GM12878 (cell line): ENCODE measurements at regions not wholly inside any gene's neighbourhood (a gene's known extent, or its start where the extent isn't known, plus 50 kb on each side); places are given as distances from the start of the nearest gene placed in this dataset.

Experiments used
- ATAC-seq: fragments of 200-7000 bp; cut with Tn5 transposase; 3 replicates; pipeline ENCODE4 v1.9.1; 2020; ENCODE audit warnings: mild to moderate bottlenecking, moderate library complexity
- BruUV-seq: library from RNA; stranded (reverse); fragments of 400-500 nt; replicated peaks from 2 replicates; lab custom pipeline; 2021; lab: Mats Ljungman, UMichigan
- CTCF ChIA-PET: fragments of 300-600 bp; sonication (Branson Sonifier 250); formaldehyde crosslinking; extraction: SDS; loops from one replicate; lab custom pipeline; 2021; ENCODE audit warnings: inconsistent platforms; lab: Yijun Ruan, JAX
- POLR2A ChIA-PET: fragments of 350-600 bp; formaldehyde crosslinking; extraction: SDS; loops from one replicate; lab custom pipeline; 2021; ENCODE audit warnings: inconsistent platforms; lab: Charles Lee
- RAD21 ChIA-PET: fragments of 300-600 bp; sonication (Branson Sonifier 250); formaldehyde crosslinking; loops from one replicate; lab custom pipeline; 2023; ENCODE audit warnings: antibody characterized with exemption; ENCODE audit not compliant: unreplicated experiment; lab: Charles Lee
- SMC1A ChIA-PET: fragments of 300-600 bp; sonication (Branson Sonifier 250); formaldehyde crosslinking; loops from one replicate; lab custom pipeline; 2023; ENCODE audit not compliant: unreplicated experiment, uncharacterized antibody; lab: Charles Lee
- DNase-seq: peaks from one replicate; pipeline ENCODE4 v3.0.0-alpha.2; 2011; ENCODE audit warnings: low read depth, low spot score
- FAIRE-seq: peaks from 3 replicates; lab custom pipeline; 2011; peaks lifted over from hg19 to GRCh38; lab: Jason Lieb, UNC
- H2AFZ ChIP-seq: 2 replicates; pipeline ENCODE4 v1.6.0; 2011; ENCODE audit warnings: low read depth, low read length, control low read depth; ENCODE audit not compliant: control insufficient read depth
- H3K27ac ChIP-seq: 2 replicates; pipeline ENCODE4 v1.5.1; 2011; ENCODE audit warnings: control low read depth; ENCODE audit not compliant: control insufficient read depth, insufficient read depth
- H3K27me3 ChIP-seq, 2 experiments: replicated peaks in 1 of 2; 2 replicates each; pipeline versions ENCODE4 v1.6.0 to v1.6.1; 2011; ENCODE audit warnings: low read length in 1 of 2; ENCODE audit not compliant: control insufficient read depth in 2 of 2, insufficient read depth in 2 of 2
- H3K36me3 ChIP-seq, 2 experiments: 2 replicates each; pipeline ENCODE4 v1.5.1; 2011; ENCODE audit warnings: low read length in 1 of 2; ENCODE audit not compliant: control insufficient read depth in 2 of 2, insufficient read depth in 2 of 2
- H3K4me1 ChIP-seq: 2 replicates; pipeline ENCODE4 v1.6.1; 2011; ENCODE audit warnings: mild to moderate bottlenecking, low read length, moderate library complexity, mixed read lengths; ENCODE audit not compliant: control insufficient read depth, insufficient read depth
- H3K4me2 ChIP-seq: 2 replicates; pipeline ENCODE4 v1.6.0; 2011; ENCODE audit warnings: control low read depth; ENCODE audit not compliant: control insufficient read depth, insufficient read depth
- H3K4me3 ChIP-seq: fragments of 200-600 bp; sonication (generic); 2 replicates; pipeline ENCODE4 v1.5.1; 2016
- H3K79me2 ChIP-seq: 2 replicates; pipeline ENCODE4 v1.6.0; 2011; ENCODE audit warnings: low read length; ENCODE audit not compliant: control insufficient read depth, insufficient read depth
- H3K9ac ChIP-seq: 2 replicates; pipeline ENCODE4 v1.8.0; 2011; ENCODE audit warnings: low read length, control low read depth, mixed read lengths; ENCODE audit not compliant: control insufficient read depth, insufficient read depth
- H3K9me3 ChIP-seq: replicated peaks from 3 replicates; pipeline ENCODE4 v1.5.1; 2011; ENCODE audit warnings: mild to moderate bottlenecking, low read length; ENCODE audit not compliant: control insufficient read depth, insufficient read depth
- H4K20me1 ChIP-seq: 2 replicates; pipeline ENCODE4 v1.6.0; 2011; ENCODE audit not compliant: control insufficient read depth, insufficient read depth
- DPF2 ChIP-seq: fragments of 450-650 bp; IDR thresholded peaks from 2 replicates; pipeline ENCODE4 v1.6.1; 2017; ENCODE audit warnings: mild to moderate bottlenecking
- EED ChIP-seq: sonication (generic); IDR thresholded peaks from 2 replicates; pipeline ENCODE4 v1.6.1; 2016; ENCODE audit warnings: antibody characterized with exemption, low read depth
- RAD21 ChIP-seq: IDR thresholded peaks from 2 replicates; pipeline ENCODE4 v1.6.1; 2011; ENCODE audit warnings: mild to moderate bottlenecking, low read depth, low read length, moderate library complexity; ENCODE audit not compliant: insufficient read depth
- RUNX3 ChIP-seq: IDR thresholded peaks from 2 replicates; pipeline ENCODE4 v1.6.1; 2012; ENCODE audit warnings: low read length, inconsistent platforms
- SIX5 ChIP-seq: IDR thresholded peaks from 2 replicates; pipeline ENCODE4 v1.6.1; 2011; ENCODE audit warnings: mild to moderate bottlenecking, low read depth, low read length, moderate library complexity; ENCODE audit not compliant: severe bottlenecking
- SMAD5 ChIP-seq: IDR thresholded peaks from 2 replicates; pipeline ENCODE4 v1.6.1; 2016; ENCODE audit warnings: antibody characterized with exemption, low read depth
- ZBED1 ChIP-seq: IDR thresholded peaks from 2 replicates; pipeline ENCODE4 v1.6.1; 2016; ENCODE audit warnings: borderline replicate concordance
- WGBS: methylation state at CpG from one replicate; pipeline ENCODE4 v1.1.6; 2016; ENCODE audit warnings: low lambda C conversion rate; ENCODE audit not compliant: insufficient replicate concordance, insufficient coverage; ENCODE audit errors: missing lambda C conversion rate; 5-methylcytosine and 5-hydroxymethylcytosine counted together
- in situ Hi-C: fragments of 300-500 bp; cut with MboI; formaldehyde crosslinking; loops from 9 replicates; pipeline ENCODE4 v1.14.3; 2018; ENCODE audit warnings: mixed read lengths
- intact Hi-C: fragments of 100-400 bp; cut with micrococcal nuclease; formaldehyde crosslinking; loops from one replicate; pipeline ENCODE4 v1.14.2; 2022; ENCODE audit not compliant: unreplicated experiment
- TF ChIP-seq, protein P1 (sequence below), 3 experiments: IDR thresholded peaks in 2 of 3; conservative IDR thresholded peaks in 1 of 3; 2 replicates each; pipeline ENCODE4 v1.5.1; 2011; ENCODE audit warnings: low read depth in 3 of 3, low read length in 3 of 3, mild to moderate bottlenecking in 3 of 3, control low read depth in 2 of 3, moderate library complexity in 2 of 3, inconsistent platforms in 1 of 3, mixed read lengths in 1 of 3; ENCODE audit not compliant: control insufficient read depth in 2 of 3, insufficient read depth in 1 of 3; ENCODE audit errors: extremely low read depth in 1 of 3
- TF ChIP-seq, protein P2 (sequence below): IDR thresholded peaks from 2 replicates; pipeline ENCODE4 v1.6.1; 2011; ENCODE audit warnings: borderline replicate concordance, low read depth, mild to moderate bottlenecking, moderate library complexity, mixed read lengths, low read length; ENCODE audit not compliant: insufficient read depth; ENCODE audit errors: extremely low read length
- TF ChIP-seq, protein P3 (sequence below): fragments of 450-650 bp; IDR thresholded peaks from 2 replicates; pipeline ENCODE4 v1.6.1; 2017; ENCODE audit warnings: mild to moderate bottlenecking, moderate library complexity

DNA sequence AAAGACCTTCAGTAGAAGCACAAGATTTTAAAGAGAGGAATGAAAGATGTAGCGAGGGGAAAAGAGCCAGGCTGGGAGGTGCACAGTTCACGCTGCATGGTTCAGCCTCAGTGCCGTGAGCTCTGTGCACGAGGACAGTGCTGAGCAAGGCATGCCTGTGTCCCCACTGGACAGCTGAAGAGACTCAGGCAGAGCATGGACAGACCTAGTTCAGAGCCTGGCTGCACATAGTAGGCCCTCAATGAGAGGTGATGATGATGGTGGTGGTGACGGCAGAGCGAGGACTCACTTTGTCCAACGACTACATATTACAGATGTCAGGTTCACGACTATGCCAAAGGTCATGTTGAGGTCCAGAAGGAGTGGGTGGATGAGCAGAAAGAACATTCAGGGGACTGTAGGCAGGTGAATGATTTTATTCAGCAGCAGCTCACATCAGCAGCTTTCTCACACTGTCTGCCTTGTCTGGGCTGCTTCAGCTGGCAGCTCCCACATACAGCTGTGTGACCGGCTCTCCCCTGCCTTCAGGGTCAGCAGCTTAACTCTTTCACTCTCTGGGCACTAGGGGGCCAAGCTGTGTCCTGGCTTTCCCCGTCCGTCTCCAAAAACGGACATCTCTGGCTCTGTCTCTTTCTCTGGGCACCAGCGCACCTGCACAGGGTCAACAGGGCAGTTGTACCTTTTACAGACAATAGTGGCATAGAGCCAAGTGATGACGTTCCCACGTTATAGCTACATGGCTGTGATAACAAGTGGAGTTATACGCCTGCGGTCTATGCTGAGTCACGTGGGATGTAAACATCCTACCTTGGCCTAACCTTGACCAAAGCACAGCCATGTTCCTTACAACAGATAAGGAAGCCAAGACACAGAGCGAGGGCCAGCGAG, 83.4 kb upstream of the KCNK12 start:
- RAD21 ChIA-PET = interaction anchor here (0.8 to 2.9 kb wide), 4 partner anchors 69 to 114 kb away, joined by 3 to 14 read pairs (median 3); no protein-coding TSS in a partner anchor
- H3K36me3 ChIP-seq = no peaks in the 10 kb centered on the region
- H3K79me2 ChIP-seq = no peaks in the 10 kb centered on the region
- H4K20me1 ChIP-seq = no peaks in the 10 kb centered on the region
- WGBS = 46% methylated on average over 20 of the region's 20 CpGs
- intact Hi-C loops (no loop called here), in situ Hi-C loops (no loop called here)
- H3K27ac ChIP-seq = no peak overlapping the region
- no peaks in the 10 kb centered on the region; a peak in 1 of 4 replicates for H3K27me3 ChIP-seq
- peaks cover 39% of the 10 kb centered on the region for H3K4me1 ChIP-seq
- no peak overlapping the region for H3K4me3 ChIP-seq
- TF ChIP-seq EED (peak; percentile 32; the same call in 1 of the 2 replicates), RUNX3 (peak; percentile 47), DPF2 (peak; percentile 77), ZBED1 (no peak), SIX5 (no peak), SMAD5 (no peak), RAD21 (peak; percentile 47; the same call in 1 of the 2 replicates)
- TF ChIP-seq, protein P1, sequence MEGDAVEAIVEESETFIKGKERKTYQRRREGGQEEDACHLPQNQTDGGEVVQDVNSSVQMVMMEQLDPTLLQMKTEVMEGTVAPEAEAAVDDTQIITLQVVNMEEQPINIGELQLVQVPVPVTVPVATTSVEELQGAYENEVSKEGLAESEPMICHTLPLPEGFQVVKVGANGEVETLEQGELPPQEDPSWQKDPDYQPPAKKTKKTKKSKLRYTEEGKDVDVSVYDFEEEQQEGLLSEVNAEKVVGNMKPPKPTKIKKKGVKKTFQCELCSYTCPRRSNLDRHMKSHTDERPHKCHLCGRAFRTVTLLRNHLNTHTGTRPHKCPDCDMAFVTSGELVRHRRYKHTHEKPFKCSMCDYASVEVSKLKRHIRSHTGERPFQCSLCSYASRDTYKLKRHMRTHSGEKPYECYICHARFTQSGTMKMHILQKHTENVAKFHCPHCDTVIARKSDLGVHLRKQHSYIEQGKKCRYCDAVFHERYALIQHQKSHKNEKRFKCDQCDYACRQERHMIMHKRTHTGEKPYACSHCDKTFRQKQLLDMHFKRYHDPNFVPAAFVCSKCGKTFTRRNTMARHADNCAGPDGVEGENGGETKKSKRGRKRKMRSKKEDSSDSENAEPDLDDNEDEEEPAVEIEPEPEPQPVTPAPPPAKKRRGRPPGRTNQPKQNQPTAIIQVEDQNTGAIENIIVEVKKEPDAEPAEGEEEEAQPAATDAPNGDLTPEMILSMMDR (IDR thresholded peaks at IDR 0.05 in 2 of 3, conservative IDR thresholded peaks at IDR 0.05 in 1 of 3; ENCODE audit: control insufficient read depth in 2 of 3, extremely low read depth in 1 of 3, insufficient read depth in 1 of 3, low read depth in 3 of 3, low read length in 3 of 3) = peak in 2 of 3 experiments; percentile 31 to 35; a peak in 3 of 6 replicates
- TF ChIP-seq, protein P2, sequence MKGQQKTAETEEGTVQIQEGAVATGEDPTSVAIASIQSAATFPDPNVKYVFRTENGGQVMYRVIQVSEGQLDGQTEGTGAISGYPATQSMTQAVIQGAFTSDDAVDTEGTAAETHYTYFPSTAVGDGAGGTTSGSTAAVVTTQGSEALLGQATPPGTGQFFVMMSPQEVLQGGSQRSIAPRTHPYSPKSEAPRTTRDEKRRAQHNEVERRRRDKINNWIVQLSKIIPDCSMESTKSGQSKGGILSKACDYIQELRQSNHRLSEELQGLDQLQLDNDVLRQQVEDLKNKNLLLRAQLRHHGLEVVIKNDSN = peak; percentile 20
- TF ChIP-seq, protein P3, sequence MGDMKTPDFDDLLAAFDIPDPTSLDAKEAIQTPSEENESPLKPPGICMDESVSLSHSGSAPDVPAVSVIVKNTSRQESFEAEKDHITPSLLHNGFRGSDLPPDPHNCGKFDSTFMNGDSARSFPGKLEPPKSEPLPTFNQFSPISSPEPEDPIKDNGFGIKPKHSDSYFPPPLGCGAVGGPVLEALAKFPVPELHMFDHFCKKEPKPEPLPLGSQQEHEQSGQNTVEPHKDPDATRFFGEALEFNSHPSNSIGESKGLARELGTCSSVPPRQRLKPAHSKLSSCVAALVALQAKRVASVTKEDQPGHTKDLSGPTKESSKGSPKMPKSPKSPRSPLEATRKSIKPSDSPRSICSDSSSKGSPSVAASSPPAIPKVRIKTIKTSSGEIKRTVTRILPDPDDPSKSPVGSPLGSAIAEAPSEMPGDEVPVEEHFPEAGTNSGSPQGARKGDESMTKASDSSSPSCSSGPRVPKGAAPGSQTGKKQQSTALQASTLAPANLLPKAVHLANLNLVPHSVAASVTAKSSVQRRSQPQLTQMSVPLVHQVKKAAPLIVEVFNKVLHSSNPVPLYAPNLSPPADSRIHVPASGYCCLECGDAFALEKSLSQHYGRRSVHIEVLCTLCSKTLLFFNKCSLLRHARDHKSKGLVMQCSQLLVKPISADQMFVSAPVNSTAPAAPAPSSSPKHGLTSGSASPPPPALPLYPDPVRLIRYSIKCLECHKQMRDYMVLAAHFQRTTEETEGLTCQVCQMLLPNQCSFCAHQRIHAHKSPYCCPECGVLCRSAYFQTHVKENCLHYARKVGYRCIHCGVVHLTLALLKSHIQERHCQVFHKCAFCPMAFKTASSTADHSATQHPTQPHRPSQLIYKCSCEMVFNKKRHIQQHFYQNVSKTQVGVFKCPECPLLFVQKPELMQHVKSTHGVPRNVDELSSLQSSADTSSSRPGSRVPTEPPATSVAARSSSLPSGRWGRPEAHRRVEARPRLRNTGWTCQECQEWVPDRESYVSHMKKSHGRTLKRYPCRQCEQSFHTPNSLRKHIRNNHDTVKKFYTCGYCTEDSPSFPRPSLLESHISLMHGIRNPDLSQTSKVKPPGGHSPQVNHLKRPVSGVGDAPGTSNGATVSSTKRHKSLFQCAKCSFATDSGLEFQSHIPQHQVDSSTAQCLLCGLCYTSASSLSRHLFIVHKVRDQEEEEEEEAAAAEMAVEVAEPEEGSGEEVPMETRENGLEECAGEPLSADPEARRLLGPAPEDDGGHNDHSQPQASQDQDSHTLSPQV = no peak
- SMC1A ChIA-PET = interaction anchor here (0.6 to 4.6 kb wide), 11 partner anchors 12 to 937 kb away, joined by 3 to 39 read pairs (median 3); no protein-coding TSS in a partner anchor
- peak; percentile 27 for FAIRE-seq
- no peaks in the 10 kb centered on the region for H3K9me3 ChIP-seq
- BruUV-seq = no TSS peak
- CTCF ChIA-PET = interaction anchor here (0.6 to 1.9 kb wide), 10 partner anchors 9 to 319 kb away, joined by 3 to 10 read pairs (median 4); no protein-coding TSS in a partner anchor
- H3K4me2 ChIP-seq = peak overlapping the region; percentile 88; the same call in 1 of the 2 replicates
- H3K9ac ChIP-seq = no peak overlapping the region
- no peak for DNase-seq
- POLR2A ChIA-PET = interaction anchor here (0.6 to 1.4 kb wide), 2 partner anchors 57 to 99 kb away, joined by 4 to 10 read pairs; no protein-coding TSS in a partner anchor
- peak; percentile 50 for ATAC-seq
- H2AFZ ChIP-seq = peak overlapping the region; percentile 13; the same call in 1 of the 2 replicates
